Testis (tissue), 2 donors: ENCODE measurements at regions not wholly inside any gene's neighbourhood (a gene's known extent, or its start where the extent isn't known, plus 50 kb on each side); places are given as distances from the start of the nearest gene placed in this dataset.

ENCODE experiments used
- CTCF ChIP-seq, 3 experiments: fragments of 450-650 bp in 2 of 3; fragments of 200-600 bp in 1 of 3; sonication (generic) in 1 of 3; IDR thresholded peaks; one replicate each; pipeline ENCODE4 v1.5.1; 2016 to 2019; ENCODE audit warnings: antibody characterized with exemption in 3 of 3, mild to moderate bottlenecking in 2 of 3, moderate library complexity in 1 of 3
- POLR2A ChIP-seq: fragments of 450-650 bp; IDR thresholded peaks from one replicate; pipeline ENCODE4 v1.6.1; 2017; ENCODE audit warnings: antibody characterized with exemption, mild to moderate bottlenecking, moderate library complexity

- TF ChIP-seq POLR2A (no peak), CTCF (IDR thresholded peaks at IDR 0.05) (no peak)
Observed at GRCh38 chr6:72457738-72458137, 164.1 kb upstream of the KCNQ5 start.
